ENCODE measurements at regions not wholly inside any gene's neighbourhood (a gene's known extent, or its start where the extent isn't known, plus 50 kb on each side); places are given as distances from the start of the nearest gene placed in this dataset.

GRCh38 chr7:33739286-33739685 is 166.1 kb upstream of the BMPER start:
- Histone ChIP-seq H3K79me2 (ENCODE audit: insufficient read depth, low read length) (no peaks in the 10 kb centered on the region), H3K9me2 (ENCODE audit: insufficient read depth) (no peaks in the 10 kb centered on the region), H3K36me3 (ENCODE audit: control insufficient read depth in 1 of 2, insufficient read depth in 2 of 2, low read length in 2 of 2) (no peaks in the 10 kb centered on the region), H3K27ac (ENCODE audit: low read depth, low read length) (no peak overlapping the region), H3K4me2 (ENCODE audit: low read length) (no peak overlapping the region), H3K27me3 (ENCODE audit: insufficient read depth, low read length) (no peaks in the 10 kb centered on the region), H3K4me1 (ENCODE audit: control insufficient read depth in 1 of 2, insufficient read depth in 2 of 2, low read length in 2 of 2) (no peaks in the 10 kb centered on the region), H3K9me3 (ENCODE audit: control insufficient read depth in 1 of 2, insufficient read depth in 1 of 2, low read depth in 1 of 2, low read length in 2 of 2) (no peaks in the 10 kb centered on the region), H3K9ac (ENCODE audit: low read length) (no peak overlapping the region), H3K4me3 (replicated peaks in 1 of 2; ENCODE audit: low read depth in 1 of 2, low read length in 2 of 2) (no peak overlapping the region), H2AFZ (ENCODE audit: low read depth, low read length, poor library complexity, severe bottlenecking) (no peak overlapping the region), H4K20me1 (ENCODE audit: insufficient read depth) (no peaks in the 10 kb centered on the region)
- RAD21 ChIA-PET (ENCODE audit: low non-redundant PET in 1 of 2, low total read pairs in 2 of 2, uncharacterized antibody in 2 of 2, unreplicated experiment in 2 of 2) = no interaction called here
- POLR2A ChIA-PET = no interaction called here
- CTCF ChIA-PET = no interaction called here
- intact Hi-C loops (cut with micrococcal nuclease) = no loop called here
- no peak for ATAC-seq
- TF ChIP-seq EZH2 (IDR thresholded peaks at IDR 0.05) (no peak), EGR1 (IDR thresholded peaks at IDR 0.05; ENCODE audit: low read depth) (no peak), SIN3A (IDR thresholded peaks at IDR 0.05; ENCODE audit: low read depth) (no peak), ZBTB33 (IDR thresholded peaks at IDR 0.05; ENCODE audit: extremely low read depth, insufficient replicate concordance, low read length) (no peak), SRF (IDR thresholded peaks at IDR 0.05; ENCODE audit: low read depth) (no peak), ATF3 (IDR thresholded peaks at IDR 0.05) (no peak), MAX (IDR thresholded peaks at IDR 0.05) (no peak), TCF7L2 (IDR thresholded peaks at IDR 0.05; ENCODE audit: borderline replicate concordance, extremely low read depth, insufficient read depth, insufficient read length) (no peak), FOSL1 (IDR thresholded peaks at IDR 0.05; ENCODE audit: low read depth) (no peak), ZNF274 (IDR thresholded peaks at IDR 0.05; ENCODE audit: low read depth, low read length) (no peak), EZH2phosphoT487 (IDR thresholded peaks at IDR 0.05; ENCODE audit: borderline replicate concordance) (no peak), ELF1 (IDR thresholded peaks at IDR 0.05; ENCODE audit: borderline replicate concordance, low read depth) (no peak), JUND (IDR thresholded peaks at IDR 0.05) (no peak), REST (IDR thresholded peaks at IDR 0.05; ENCODE audit: low read depth) (no peak), RAD21 (IDR thresholded peaks at IDR 0.05; ENCODE audit: low read depth) (no peak), CEBPB (IDR thresholded peaks at IDR 0.05; ENCODE audit: low read depth) (no peak)
- no TSS peak for BruUV-seq (replicated peaks)
- no peak for DNase-seq (ENCODE audit: low read depth, low spot score)

Measured in HCT116 (cell line).